ENCODE measurements at regions not wholly inside any gene's neighbourhood (a gene's known extent, or its start where the extent isn't known, plus 50 kb on each side); places are given as distances from the start of the nearest gene placed in this dataset.

- TF ChIP-seq EZH2phosphoT487 (IDR thresholded peaks at IDR 0.05; ENCODE audit: low read length), result no peak
- TF ChIP-seq, protein P1, sequence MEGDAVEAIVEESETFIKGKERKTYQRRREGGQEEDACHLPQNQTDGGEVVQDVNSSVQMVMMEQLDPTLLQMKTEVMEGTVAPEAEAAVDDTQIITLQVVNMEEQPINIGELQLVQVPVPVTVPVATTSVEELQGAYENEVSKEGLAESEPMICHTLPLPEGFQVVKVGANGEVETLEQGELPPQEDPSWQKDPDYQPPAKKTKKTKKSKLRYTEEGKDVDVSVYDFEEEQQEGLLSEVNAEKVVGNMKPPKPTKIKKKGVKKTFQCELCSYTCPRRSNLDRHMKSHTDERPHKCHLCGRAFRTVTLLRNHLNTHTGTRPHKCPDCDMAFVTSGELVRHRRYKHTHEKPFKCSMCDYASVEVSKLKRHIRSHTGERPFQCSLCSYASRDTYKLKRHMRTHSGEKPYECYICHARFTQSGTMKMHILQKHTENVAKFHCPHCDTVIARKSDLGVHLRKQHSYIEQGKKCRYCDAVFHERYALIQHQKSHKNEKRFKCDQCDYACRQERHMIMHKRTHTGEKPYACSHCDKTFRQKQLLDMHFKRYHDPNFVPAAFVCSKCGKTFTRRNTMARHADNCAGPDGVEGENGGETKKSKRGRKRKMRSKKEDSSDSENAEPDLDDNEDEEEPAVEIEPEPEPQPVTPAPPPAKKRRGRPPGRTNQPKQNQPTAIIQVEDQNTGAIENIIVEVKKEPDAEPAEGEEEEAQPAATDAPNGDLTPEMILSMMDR (IDR thresholded peaks at IDR 0.05; ENCODE audit: low read length), result no peak
- no peak for TF ChIP-seq EZH2 (optimal IDR thresholded peaks at IDR 0.05; ENCODE audit: low read depth, low read length)
- Histone ChIP-seq H3K79me2 (ENCODE audit: low read length) (no peaks in the 10 kb centered on the region), H3K36me3 (replicated peaks; ENCODE audit: insufficient read depth, low read length) (no peaks in the 10 kb centered on the region), H3K27ac (ENCODE audit: low read length) (no peak overlapping the region), H3F3A (ENCODE audit: insufficient read depth, low read length) (no peaks in the 10 kb centered on the region), H2AFZ (ENCODE audit: low read length) (no peak overlapping the region), H3K27me3 (replicated peaks; ENCODE audit: insufficient read depth, low read length) (no peaks in the 10 kb centered on the region), H3K4me1 (ENCODE audit: low read length) (no peaks in the 10 kb centered on the region), H3K9me2 (replicated peaks; ENCODE audit: insufficient read depth, low read length) (no peaks in the 10 kb centered on the region), H3K4me3 (ENCODE audit: low read length) (no peak overlapping the region), H3K9ac (ENCODE audit: low read length) (no peak overlapping the region), H4K20me1 (ENCODE audit: insufficient read depth, low read length) (no peaks in the 10 kb centered on the region), H3K9me3 (replicated peaks; ENCODE audit: insufficient read depth, low read length) (no peaks in the 10 kb centered on the region), H3K4me2 (ENCODE audit: low read depth, low read length) (no peak overlapping the region)
- DNase-seq, result no peak
Measured at GRCh38 chr10:106399112-106399511, 765.4 kb downstream of the SORCS1 start.

DNA sequence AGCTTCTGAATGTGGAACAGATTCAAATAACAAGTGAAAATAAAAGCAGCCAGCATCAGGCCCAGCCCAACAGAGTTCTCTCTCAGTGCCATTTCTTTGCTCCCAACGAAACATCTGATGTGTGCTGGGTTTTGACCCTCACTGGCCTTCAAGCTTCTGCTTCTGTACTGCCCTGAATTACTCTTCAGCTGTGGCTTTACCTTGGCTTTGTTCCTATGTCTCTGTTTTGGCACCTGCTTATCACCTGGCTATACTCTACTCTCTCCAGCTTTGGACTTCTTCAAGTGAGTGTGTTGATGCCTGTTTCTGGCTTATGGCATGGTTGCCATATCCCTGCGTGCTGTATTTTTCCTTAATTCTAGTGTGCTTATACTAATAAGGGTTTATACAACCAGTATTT lies 768.3 kb downstream of the SORCS1 start:
- no peak overlapping the region for H3K4me3 ChIP-seq (ENCODE audit: low read length)
- no peaks in the 10 kb centered on the region for H3F3A ChIP-seq (ENCODE audit: insufficient read depth, low read length)
- H4K20me1 ChIP-seq (ENCODE audit: insufficient read depth, low read length), result no peaks in the 10 kb centered on the region
- H3K4me1 ChIP-seq (ENCODE audit: low read length), result no peaks in the 10 kb centered on the region
- H3K27me3 ChIP-seq (replicated peaks; ENCODE audit: insufficient read depth, low read length), result no peaks in the 10 kb centered on the region
- no peak overlapping the region for H3K9ac ChIP-seq (ENCODE audit: low read length)
- H3K27ac ChIP-seq (ENCODE audit: low read length), result no peak overlapping the region
- no peaks in the 10 kb centered on the region for H3K9me3 ChIP-seq (replicated peaks; ENCODE audit: insufficient read depth, low read length)
- H3K4me2 ChIP-seq (ENCODE audit: low read depth, low read length), result no peak overlapping the region
- H2AFZ ChIP-seq (ENCODE audit: low read length), result no peak overlapping the region
- DNase-seq, result no peak
- no peaks in the 10 kb centered on the region for H3K79me2 ChIP-seq (ENCODE audit: low read length)
- no peaks in the 10 kb centered on the region for H3K36me3 ChIP-seq (replicated peaks; ENCODE audit: insufficient read depth, low read length)
- H3K9me2 ChIP-seq (replicated peaks; ENCODE audit: insufficient read depth, low read length), result no peaks in the 10 kb centered on the region
- TF ChIP-seq EZH2 (optimal IDR thresholded peaks at IDR 0.05; ENCODE audit: low read depth, low read length) (no peak), EZH2phosphoT487 (IDR thresholded peaks at IDR 0.05; ENCODE audit: low read length) (no peak)
- TF ChIP-seq, protein P1 (IDR thresholded peaks at IDR 0.05; ENCODE audit: low read length), result no peak

- no peak overlapping the region for H3K27ac ChIP-seq (ENCODE audit: low read length)
- DNase-seq, result no peak
- no peaks in the 10 kb centered on the region for H3K9me3 ChIP-seq (replicated peaks; ENCODE audit: insufficient read depth, low read length)
- no peaks in the 10 kb centered on the region for H3K9me2 ChIP-seq (replicated peaks; ENCODE audit: insufficient read depth, low read length)
- H3K9ac ChIP-seq (ENCODE audit: low read length), result no peak overlapping the region
- H4K20me1 ChIP-seq (ENCODE audit: insufficient read depth, low read length), result no peaks in the 10 kb centered on the region
- H3K4me1 ChIP-seq (ENCODE audit: low read length), result no peaks in the 10 kb centered on the region
- no peaks in the 10 kb centered on the region for H3K79me2 ChIP-seq (ENCODE audit: low read length)
- no peak overlapping the region for H2AFZ ChIP-seq (ENCODE audit: low read length)
- H3K4me2 ChIP-seq (ENCODE audit: low read depth, low read length), result no peak overlapping the region
- no peak overlapping the region for H3K4me3 ChIP-seq (ENCODE audit: low read length)
- H3K36me3 ChIP-seq (replicated peaks; ENCODE audit: insufficient read depth, low read length), result no peaks in the 10 kb centered on the region
- H3K27me3 ChIP-seq (replicated peaks; ENCODE audit: insufficient read depth, low read length), result no peaks in the 10 kb centered on the region
- no peaks in the 10 kb centered on the region for H3F3A ChIP-seq (ENCODE audit: insufficient read depth, low read length)
- TF ChIP-seq EZH2 (optimal IDR thresholded peaks at IDR 0.05; ENCODE audit: low read depth, low read length), result no peak
- no peak for TF ChIP-seq EZH2phosphoT487 (IDR thresholded peaks at IDR 0.05; ENCODE audit: low read length)
- TF ChIP-seq, protein P1 (IDR thresholded peaks at IDR 0.05; ENCODE audit: low read length), result no peak
Measured at GRCh38 chr10:106395041-106395749, 769.3 kb downstream of the SORCS1 start.

Measured in MM.1S (cell line).